Mucosa of rectum (tissue), 2 donors: ENCODE measurements at regions not wholly inside any gene's neighbourhood (a gene's known extent, or its start where the extent isn't known, plus 50 kb on each side); places are given as distances from the start of the nearest gene placed in this dataset.
"Not testable (repeated sequence)": the region's sequence is repeated elsewhere in the genome, so short reads cannot be mapped to it uniquely, and the experiment has no call there.

Experiments
- H3K27ac ChIP-seq, 2 donors: one replicate each; pipeline ENCODE4 v1.7.0; 2013; ENCODE audit warnings: inconsistent platforms in 2 of 2, low read depth in 2 of 2, low read length in 2 of 2
- H3K27me3 ChIP-seq, 2 donors: one replicate each; pipeline ENCODE4 v1.7.0; 2013; ENCODE audit warnings: low read length in 2 of 2; ENCODE audit not compliant: control insufficient read depth in 2 of 2, insufficient read depth in 2 of 2
- H3K36me3 ChIP-seq, 2 donors: one replicate each; pipeline ENCODE4 v1.7.0; 2013; ENCODE audit warnings: low read length in 2 of 2; ENCODE audit not compliant: control insufficient read depth in 2 of 2, insufficient read depth in 2 of 2
- H3K4me1 ChIP-seq, 2 donors: one replicate each; pipeline ENCODE4 v1.7.0; 2013; ENCODE audit warnings: low read length in 2 of 2, mild to moderate bottlenecking in 1 of 2; ENCODE audit not compliant: control insufficient read depth in 2 of 2, insufficient read depth in 2 of 2
- H3K4me3 ChIP-seq, 2 donors: one replicate each; pipeline ENCODE4 v1.7.0; 2013; ENCODE audit warnings: low read length in 2 of 2
- H3K9ac ChIP-seq, 2 donors: one replicate each; pipeline ENCODE4 v1.7.0; 2013; ENCODE audit warnings: low read length in 2 of 2, low read depth in 1 of 2, mild to moderate bottlenecking in 1 of 2
- H3K9me3 ChIP-seq, 2 donors: one replicate each; pipeline ENCODE4 v1.7.0; 2013; ENCODE audit warnings: low read length in 2 of 2; ENCODE audit not compliant: control insufficient read depth in 2 of 2
- donor health status: healthy.
- donor health status: Normal muscosa, but diverticular disease.

DNA sequence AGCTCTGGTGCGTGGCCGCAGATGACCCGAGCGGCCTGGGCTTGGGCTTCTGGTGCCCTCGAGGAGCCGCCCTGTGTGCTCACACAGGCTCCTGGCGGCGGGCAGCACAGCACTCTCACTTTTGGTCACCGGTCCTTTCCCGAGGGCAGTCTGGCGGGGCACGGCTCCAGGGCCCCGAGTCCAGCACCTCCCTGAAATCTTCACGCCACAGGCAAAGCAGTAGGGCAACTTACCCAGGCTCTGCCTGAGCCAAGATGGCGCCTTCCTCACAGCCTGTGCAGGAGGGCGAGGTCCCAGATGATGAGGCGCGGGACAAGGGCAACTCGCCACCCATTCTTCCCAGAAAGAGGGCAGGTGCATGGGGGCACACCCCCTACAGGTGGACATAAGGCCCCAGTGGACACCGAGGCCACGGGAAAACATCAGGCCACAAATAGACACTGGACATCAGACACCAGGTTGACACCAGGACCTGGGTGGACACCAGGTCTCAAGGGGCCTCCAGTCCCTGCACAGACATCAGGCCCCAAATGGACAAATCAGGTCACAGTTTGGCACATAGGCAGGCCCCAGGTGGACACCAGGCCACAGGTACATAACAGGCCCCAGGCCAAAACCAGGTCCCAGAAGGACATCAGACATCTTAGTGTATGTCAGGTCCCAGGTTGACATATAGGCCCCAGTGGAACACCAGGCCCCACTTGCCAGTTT lies 57.6 kb upstream of the SEPTIN5 start:
- Histone ChIP-seq H3K4me3 (no peak overlapping the region), H3K4me1 (no peaks in the 10 kb centered on the region), H3K36me3 (no peaks in the 10 kb centered on the region), H3K9ac (no peak overlapping the region), H3K27ac (no peak overlapping the region), H3K9me3 (no peaks in the 10 kb centered on the region), H3K27me3 (no peaks in the 10 kb centered on the region)

DNA sequence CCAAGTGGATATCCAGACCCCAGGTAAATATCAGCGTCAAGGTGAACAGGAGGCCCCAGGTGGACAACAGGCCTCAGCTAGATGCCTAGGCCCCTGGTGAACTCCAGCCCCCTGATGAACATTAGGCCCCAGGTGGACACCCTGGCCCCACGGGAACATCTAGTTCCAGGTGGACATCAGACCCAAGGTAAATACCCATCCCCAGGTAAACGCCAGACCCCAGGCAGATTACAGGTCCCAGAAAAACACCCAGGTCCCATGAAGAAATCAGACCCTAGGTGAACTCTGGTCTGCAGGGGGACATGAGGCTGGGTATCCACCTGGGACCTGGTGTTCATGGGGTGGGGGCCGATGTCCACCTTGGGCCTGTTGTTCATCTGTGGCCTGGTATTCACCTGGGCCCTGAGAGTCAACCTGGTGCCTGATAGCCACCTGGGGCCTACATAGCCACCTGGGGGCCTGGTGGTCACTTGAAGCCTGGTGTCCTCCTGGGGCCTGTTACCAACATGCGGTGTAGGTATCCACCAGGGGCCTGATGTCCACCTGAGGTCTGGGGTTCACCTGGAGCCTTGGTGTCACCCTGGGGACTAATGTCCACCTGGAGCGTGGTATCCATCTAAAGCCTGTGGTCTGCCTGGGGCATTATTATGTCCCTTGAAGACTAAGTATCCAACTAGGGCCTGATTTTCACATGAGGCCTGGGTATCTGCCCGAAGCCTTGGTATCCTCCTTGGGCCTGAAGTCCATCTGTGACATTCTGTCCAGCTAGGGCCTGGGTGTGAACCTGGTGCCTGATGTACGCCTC lies 56.8 kb upstream of the SEPTIN5 start:
- no peaks in the 10 kb centered on the region for H3K36me3 ChIP-seq
- H3K27me3 ChIP-seq: no peaks in the 10 kb centered on the region
- no peaks in the 10 kb centered on the region for H3K9me3 ChIP-seq
- H3K4me3 ChIP-seq: no peak overlapping the region
- no peaks in the 10 kb centered on the region for H3K4me1 ChIP-seq
- H3K9ac ChIP-seq: no peak overlapping the region
- H3K27ac ChIP-seq: no peak overlapping the region

DNA sequence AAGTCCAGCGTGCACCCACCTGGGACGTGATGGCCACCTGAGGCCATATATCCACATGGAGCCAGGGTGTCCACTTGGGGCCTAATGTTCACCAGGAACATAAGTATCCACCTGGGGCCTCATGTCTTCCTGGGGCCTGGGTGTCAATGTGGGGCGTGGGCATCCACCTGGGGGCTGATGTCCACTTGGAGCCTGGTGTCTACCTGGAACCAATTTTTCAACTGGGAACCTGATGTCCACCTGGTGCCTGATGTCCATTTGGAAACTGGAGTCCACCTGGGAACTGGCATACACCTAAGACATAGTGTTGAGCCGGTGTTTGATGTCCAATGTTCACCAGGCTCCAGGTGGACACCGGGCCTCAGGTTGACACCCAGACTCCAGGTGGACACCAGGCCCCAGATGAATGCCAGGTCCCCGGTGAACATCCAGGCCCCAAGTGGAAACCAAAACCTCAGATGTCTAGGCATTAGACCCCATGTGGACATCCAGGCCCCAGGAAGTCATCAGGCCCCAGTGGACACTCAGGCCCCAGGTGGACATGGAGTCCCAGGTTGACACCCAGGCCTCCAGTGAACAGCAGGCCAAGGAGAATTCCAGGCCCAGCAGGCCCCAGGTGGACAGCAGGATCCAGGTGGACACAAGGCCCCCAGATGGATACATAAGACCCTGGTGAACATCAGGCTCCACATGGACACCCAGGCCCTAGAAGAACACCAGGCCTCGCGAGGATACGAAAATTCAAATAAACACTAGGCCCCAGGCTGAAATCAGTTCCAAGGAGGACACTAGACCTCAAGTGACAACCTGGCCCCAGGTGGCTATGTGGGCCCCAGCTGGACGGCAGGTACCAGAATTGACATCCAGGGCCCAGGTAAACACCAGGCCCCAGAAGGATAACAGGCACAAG lies 56.0 kb upstream of the SEPTIN5 start:
- H3K27ac ChIP-seq: no peak overlapping the region
- H3K4me3 ChIP-seq: no peak overlapping the region
- H3K27me3 ChIP-seq: no peaks in the 10 kb centered on the region
- no peaks in the 10 kb centered on the region for H3K4me1 ChIP-seq
- no peaks in the 10 kb centered on the region for H3K36me3 ChIP-seq
- no peak overlapping the region for H3K9ac ChIP-seq
- no peaks in the 10 kb centered on the region for H3K9me3 ChIP-seq

- H3K27me3 ChIP-seq: no peaks in the 10 kb centered on the region
- H3K36me3 ChIP-seq: no peaks in the 10 kb centered on the region
- H3K27ac ChIP-seq: no peak overlapping the region
- H3K4me1 ChIP-seq: no peaks in the 10 kb centered on the region
- no peak overlapping the region for H3K9ac ChIP-seq
- H3K9me3 ChIP-seq: no peaks in the 10 kb centered on the region
- H3K4me3 ChIP-seq: no peak overlapping the region
These were observed 55.1 kb upstream of the SEPTIN5 start for GRCh38 chr22:19658967-19659804.

DNA sequence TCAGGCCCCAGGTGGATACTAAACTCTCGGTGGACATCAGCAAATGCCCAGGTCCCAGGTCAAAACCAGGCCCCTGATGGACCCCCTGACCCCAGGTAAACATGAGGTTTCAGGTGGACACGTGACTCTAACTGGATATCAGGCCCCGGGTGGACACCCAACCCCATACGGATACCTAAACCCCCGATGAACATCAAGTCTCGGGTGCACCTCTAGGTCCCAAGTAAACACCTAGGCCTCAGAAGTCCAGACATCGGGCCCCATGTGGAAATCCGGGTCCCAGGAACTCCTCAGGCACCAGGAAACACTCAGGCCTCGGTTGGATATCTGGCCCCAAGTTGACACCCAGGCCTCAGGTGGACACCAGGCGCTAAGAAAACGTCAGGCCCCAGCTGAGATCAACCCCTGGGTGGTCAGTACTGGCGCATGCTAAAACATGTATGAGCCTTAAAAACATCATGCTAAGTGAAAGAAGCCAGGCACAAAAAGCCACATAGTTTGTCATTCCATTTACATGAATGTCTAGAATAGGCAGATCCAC lies 54.4 kb upstream of the SEPTIN5 start:
- H3K27me3 ChIP-seq: no peaks in the 10 kb centered on the region
- no peaks in the 10 kb centered on the region for H3K4me1 ChIP-seq
- H3K27ac ChIP-seq: no peak overlapping the region
- no peaks in the 10 kb centered on the region for H3K9me3 ChIP-seq
- H3K36me3 ChIP-seq: no peaks in the 10 kb centered on the region
- no peak overlapping the region for H3K4me3 ChIP-seq
- no peak overlapping the region for H3K9ac ChIP-seq

DNA sequence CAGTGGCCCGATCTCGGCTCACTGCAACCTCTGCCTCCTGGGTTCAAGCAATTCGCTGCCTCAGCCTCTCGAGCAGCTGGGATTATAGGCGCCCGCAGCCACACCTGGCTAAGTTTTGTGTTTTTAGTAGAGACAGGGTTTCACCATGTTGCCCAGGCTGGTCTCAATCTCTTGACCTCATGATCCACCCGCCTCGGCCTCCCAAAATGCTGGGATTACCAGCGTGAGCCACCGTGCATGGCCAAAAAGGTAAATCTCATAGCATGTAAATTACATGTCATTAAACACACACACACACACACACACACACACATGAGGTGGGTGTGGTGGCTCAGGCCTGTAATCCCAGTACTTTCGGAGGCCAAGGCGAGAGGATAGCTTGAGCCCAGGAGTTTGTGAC lies 53.7 kb upstream of the SEPTIN5 start:
- H3K27me3 ChIP-seq, H3K36me3 ChIP-seq, H3K9me3 ChIP-seq, H3K27ac ChIP-seq, H3K9ac ChIP-seq, H3K4me1 ChIP-seq, H3K4me3 ChIP-seq: not testable (repeated sequence)

DNA sequence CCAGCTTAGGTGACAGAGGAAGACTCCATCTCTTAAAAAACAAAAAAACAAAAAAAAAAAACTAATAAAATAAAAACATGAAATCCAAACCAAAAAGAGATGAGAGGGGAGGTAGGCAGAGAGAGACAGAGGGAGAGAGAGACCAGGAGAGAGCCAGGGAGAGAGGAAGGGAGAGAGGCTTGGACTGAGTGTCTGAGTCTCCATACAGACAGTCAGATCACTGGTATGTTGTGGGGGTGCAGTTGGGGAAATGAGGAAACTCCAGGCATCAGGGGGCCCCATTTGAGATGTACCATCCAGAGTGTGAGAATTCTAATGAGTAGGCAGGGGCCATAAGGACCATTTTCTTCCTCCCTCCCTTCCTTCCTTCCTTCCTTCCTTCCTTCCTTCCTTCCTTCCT lies 53.1 kb upstream of the SEPTIN5 start:
- no peaks in the 10 kb centered on the region for H3K27me3 ChIP-seq
- no peak overlapping the region for H3K9ac ChIP-seq
- no peaks in the 10 kb centered on the region for H3K36me3 ChIP-seq
- H3K4me1 ChIP-seq: no peaks in the 10 kb centered on the region
- H3K9me3 ChIP-seq: no peaks in the 10 kb centered on the region
- H3K27ac ChIP-seq: no peak overlapping the region
- H3K4me3 ChIP-seq: no peak overlapping the region

- not testable (repeated sequence) for H3K9ac ChIP-seq, H3K4me1 ChIP-seq, H3K9me3 ChIP-seq, H3K27me3 ChIP-seq, H3K36me3 ChIP-seq, H3K4me3 ChIP-seq, H3K27ac ChIP-seq
These were observed 52.1 kb upstream of the SEPTIN5 start for GRCh38 chr22:19662049-19662684.

DNA sequence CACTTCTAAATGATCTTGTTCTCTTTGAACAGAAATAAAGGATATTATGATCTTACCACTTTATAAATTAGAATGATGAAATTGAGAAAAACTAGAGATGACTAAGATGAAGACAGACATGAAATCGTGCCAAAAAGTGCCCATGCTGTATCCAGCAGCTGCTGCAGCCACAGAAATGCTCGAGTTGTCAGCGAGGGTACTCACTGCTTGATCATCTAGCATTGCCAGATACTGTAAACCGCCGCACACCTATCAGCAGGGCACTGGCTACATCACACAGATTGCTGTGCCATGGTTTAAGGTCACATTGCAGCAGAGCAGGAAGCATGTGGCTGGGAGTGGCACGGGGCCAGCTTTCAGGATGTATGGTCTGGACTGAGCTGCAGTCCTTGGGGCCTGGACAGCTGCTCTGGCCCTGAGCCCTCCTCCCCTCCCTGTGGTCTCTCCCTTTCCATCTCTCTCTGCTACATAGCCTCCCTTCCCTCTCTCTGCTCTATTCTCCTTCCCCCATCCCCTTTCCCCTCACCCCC lies 51.0 kb upstream of the SEPTIN5 start:
- Histone ChIP-seq H3K9me3 (no peaks in the 10 kb centered on the region), H3K4me1 (no peaks in the 10 kb centered on the region), H3K36me3 (no peaks in the 10 kb centered on the region), H3K27me3 (no peaks in the 10 kb centered on the region), H3K4me3 (no peak overlapping the region), H3K9ac (no peak overlapping the region), H3K27ac (no peak overlapping the region)
